NCI-H1092 treated with DMSO at 0.1 percent for 48 hours (cell line): ENCODE measurements at regions not wholly inside any gene's neighbourhood (a gene's known extent, or its start where the extent isn't known, plus 50 kb on each side); places are given as distances from the start of the nearest gene placed in this dataset.

Source experiments
- DNase-seq: peaks from one replicate; lab custom pipeline; 2025; lab: John Stamatoyannopoulos, UW

GRCh38 chr4:27514711-27515110 is 654.1 kb downstream of the STIM2 start:
- DNase-seq = no peak

GRCh38 chr4:27515140-27515539 is 654.5 kb downstream of the STIM2 start:
- no peak for DNase-seq

GRCh38 chr4:27518876-27519275 is 658.2 kb downstream of the STIM2 start:
- no peak for DNase-seq

- DNase-seq = no peak
Observed at GRCh38 chr4:27524224-27524623, 663.6 kb downstream of the STIM2 start.

- DNase-seq = no peak
Observed at GRCh38 chr4:27534488-27534887, 673.8 kb downstream of the STIM2 start.

- DNase-seq = no peak
Observed at GRCh38 chr4:27568236-27568951, 707.8 kb downstream of the STIM2 start.

GRCh38 chr4:27568952-27569319 is 708.3 kb downstream of the STIM2 start:
- no peak for DNase-seq

- no peak for DNase-seq
Observed at GRCh38 chr4:27574743-27575142, 714.1 kb downstream of the STIM2 start.

GRCh38 chr4:27577951-27578350 is 717.3 kb downstream of the STIM2 start:
- no peak for DNase-seq

GRCh38 chr4:27592738-27593137 is 732.1 kb downstream of the STIM2 start:
- DNase-seq = no peak

- no peak for DNase-seq
Observed at GRCh38 chr4:27594922-27595321, 734.3 kb downstream of the STIM2 start.

GRCh38 chr4:27595571-27596360 is 735.1 kb downstream of the STIM2 start:
- DNase-seq = no peak

- DNase-seq = no peak
Observed at GRCh38 chr4:27602172-27602571, 741.5 kb downstream of the STIM2 start.

GRCh38 chr4:27604692-27605091 is 744.1 kb downstream of the STIM2 start:
- no peak for DNase-seq

GRCh38 chr4:27616166-27616565 is 755.5 kb downstream of the STIM2 start:
- no peak for DNase-seq

- DNase-seq = no peak
Observed at GRCh38 chr4:27619435-27619834, 758.8 kb downstream of the STIM2 start.

- DNase-seq = no peak
Observed at GRCh38 chr4:27620886-27621285, 760.2 kb downstream of the STIM2 start.

GRCh38 chr4:27624749-27625148 is 764.1 kb downstream of the STIM2 start:
- no peak for DNase-seq

- DNase-seq = no peak
Observed at GRCh38 chr4:27628609-27629008, 768.0 kb downstream of the STIM2 start.

GRCh38 chr4:27629532-27630225 is 769.0 kb downstream of the STIM2 start:
- no peak for DNase-seq

- no peak for DNase-seq
Observed at GRCh38 chr4:27635936-27636913, 775.6 kb downstream of the STIM2 start.
